Stomach (tissue), 8 donors: ENCODE measurements at regions not wholly inside any gene's neighbourhood (a gene's known extent, or its start where the extent isn't known, plus 50 kb on each side); places are given as distances from the start of the nearest gene placed in this dataset.

Experiments
- DNase-seq, 2 donors: peaks; one replicate each; pipeline versions ENCODE4 v3.0.0 to v3.0.0-alpha.2; 2013 to 2019
- H3K27ac ChIP-seq, 5 donors: fragments of 200-600 bp in 4 of 5; sonication (generic) in 4 of 5; one replicate each; pipeline ENCODE4 v1.5.1; 2013 to 2019; ENCODE audit warnings: mild to moderate bottlenecking in 1 of 5, moderate library complexity in 1 of 5
- H3K27me3 ChIP-seq, 3 donors: fragments of 200-600 bp; sonication (generic); one replicate each; pipeline ENCODE4 v1.5.1; 2017 to 2019; ENCODE audit warnings: mixed run types in 1 of 3
- H3K36me3 ChIP-seq, 4 donors: fragments of 200-600 bp; sonication (generic); 1 replicate in 3 of 4; 2 replicates in 1 of 4; pipeline ENCODE4 v1.5.1; 2016 to 2019
- H3K4me1 ChIP-seq, 4 donors: fragments of 200-600 bp; sonication (generic); one replicate each; pipeline ENCODE4 v1.5.1; 2016 to 2019
- H3K4me3 ChIP-seq, 4 donors: fragments of 200-600 bp; sonication (generic) in 3 of 4; one replicate each; pipeline ENCODE4 v1.5.1; 2016 to 2019; ENCODE audit warnings: mild to moderate bottlenecking in 1 of 4
- H3K9me3 ChIP-seq, 4 donors: fragments of 200-600 bp; sonication (generic); one replicate each; pipeline ENCODE4 v1.5.1; 2016 to 2019
- EP300 ChIP-seq: sonication (generic); formaldehyde crosslinking; IDR thresholded peaks from one replicate; pipeline ENCODE4 v1.6.1; 2017; ENCODE audit warnings: antibody characterized with exemption
- POLR2A ChIP-seq, 4 donors: fragments of 450-650 bp; IDR thresholded peaks; one replicate each; pipeline ENCODE4 v1.6.1; 2016; ENCODE audit warnings: antibody characterized with exemption in 4 of 4, control low read depth in 2 of 4, mild to moderate bottlenecking in 1 of 4, moderate library complexity in 1 of 4
- POLR2AphosphoS5 ChIP-seq, 3 donors: sonication (generic); formaldehyde crosslinking; IDR thresholded peaks; one replicate each; pipeline ENCODE4 v1.6.1; 2016; ENCODE audit warnings: antibody characterized with exemption in 3 of 3
- WGBS, 5 donors: extraction: QIAGEN DNeasy Blood & Tissue Kit in 3 of 5; methylation state at CpG; one replicate each; pipeline versions ENCODE4 v1.1.5 to v1.1.7; 2013 to 2018; 5-methylcytosine and 5-hydroxymethylcytosine counted together
- intact Hi-C: fragments of 100-400 bp; cut with DNase I; formaldehyde crosslinking; loops from one replicate; pipeline ENCODE4 v1.15.1; 2023; ENCODE audit warnings: low total_unique reads
- TF ChIP-seq, protein P1 (sequence below), 7 experiments: fragments of 450-650 bp in 4 of 7; fragments of 200-600 bp in 3 of 7; sonication (generic) in 3 of 7; IDR thresholded peaks; one replicate each; pipeline ENCODE4 v1.5.1; 2016 to 2019; ENCODE audit warnings: antibody characterized with exemption in 7 of 7, control low read depth in 2 of 7, mild to moderate bottlenecking in 1 of 7
- donor health status: healthy with polysubstance abuse.
- donor health status: Bipolar disorder and iron deficiency.
- donor health status: healthy.

DNA sequence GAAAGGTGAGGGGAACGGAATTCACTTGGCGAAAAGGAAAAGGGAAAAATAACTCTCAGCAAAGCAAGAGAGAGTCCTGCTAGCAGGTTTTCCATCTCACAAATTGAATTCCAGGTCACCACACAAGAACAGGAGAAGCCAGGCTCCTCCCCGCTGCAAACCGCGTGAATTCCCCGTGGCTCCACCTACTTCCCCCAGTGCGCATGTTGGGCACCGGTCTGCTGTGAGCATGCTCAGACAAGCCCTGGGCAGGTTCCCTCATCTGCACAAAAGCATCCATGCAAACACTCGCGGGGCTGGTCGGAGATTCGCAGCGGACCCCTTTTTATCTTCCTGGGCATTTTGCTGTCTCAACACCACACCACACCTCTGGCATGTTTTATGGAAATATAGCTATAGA lies 58.5 kb upstream of the S1PR3 start:
- H3K9me3 ChIP-seq: no peaks in the 10 kb centered on the region
- DNase-seq: no peak
- H3K27me3 ChIP-seq: no peaks in the 10 kb centered on the region
- 85 to 93% (median 92%) methylated on average over 13 of the region's 13 CpGs for WGBS, 5 donors
- no peak overlapping the region for H3K27ac ChIP-seq
- peaks cover 0 to 15% (median 0%) of the 10 kb centered on the region in 4 donors for H3K4me1 ChIP-seq
- no peak overlapping the region for H3K4me3 ChIP-seq
- TF ChIP-seq POLR2A (IDR thresholded peaks at IDR 0.05): no peak
- TF ChIP-seq, protein P1, sequence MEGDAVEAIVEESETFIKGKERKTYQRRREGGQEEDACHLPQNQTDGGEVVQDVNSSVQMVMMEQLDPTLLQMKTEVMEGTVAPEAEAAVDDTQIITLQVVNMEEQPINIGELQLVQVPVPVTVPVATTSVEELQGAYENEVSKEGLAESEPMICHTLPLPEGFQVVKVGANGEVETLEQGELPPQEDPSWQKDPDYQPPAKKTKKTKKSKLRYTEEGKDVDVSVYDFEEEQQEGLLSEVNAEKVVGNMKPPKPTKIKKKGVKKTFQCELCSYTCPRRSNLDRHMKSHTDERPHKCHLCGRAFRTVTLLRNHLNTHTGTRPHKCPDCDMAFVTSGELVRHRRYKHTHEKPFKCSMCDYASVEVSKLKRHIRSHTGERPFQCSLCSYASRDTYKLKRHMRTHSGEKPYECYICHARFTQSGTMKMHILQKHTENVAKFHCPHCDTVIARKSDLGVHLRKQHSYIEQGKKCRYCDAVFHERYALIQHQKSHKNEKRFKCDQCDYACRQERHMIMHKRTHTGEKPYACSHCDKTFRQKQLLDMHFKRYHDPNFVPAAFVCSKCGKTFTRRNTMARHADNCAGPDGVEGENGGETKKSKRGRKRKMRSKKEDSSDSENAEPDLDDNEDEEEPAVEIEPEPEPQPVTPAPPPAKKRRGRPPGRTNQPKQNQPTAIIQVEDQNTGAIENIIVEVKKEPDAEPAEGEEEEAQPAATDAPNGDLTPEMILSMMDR (IDR thresholded peaks at IDR 0.05): no peak
- no peak for TF ChIP-seq EP300
- TF ChIP-seq POLR2AphosphoS5 (IDR thresholded peaks at IDR 0.05): no peak
- intact Hi-C loops: no loop called here
- H3K36me3 ChIP-seq: no peaks in the 10 kb centered on the region

DNA sequence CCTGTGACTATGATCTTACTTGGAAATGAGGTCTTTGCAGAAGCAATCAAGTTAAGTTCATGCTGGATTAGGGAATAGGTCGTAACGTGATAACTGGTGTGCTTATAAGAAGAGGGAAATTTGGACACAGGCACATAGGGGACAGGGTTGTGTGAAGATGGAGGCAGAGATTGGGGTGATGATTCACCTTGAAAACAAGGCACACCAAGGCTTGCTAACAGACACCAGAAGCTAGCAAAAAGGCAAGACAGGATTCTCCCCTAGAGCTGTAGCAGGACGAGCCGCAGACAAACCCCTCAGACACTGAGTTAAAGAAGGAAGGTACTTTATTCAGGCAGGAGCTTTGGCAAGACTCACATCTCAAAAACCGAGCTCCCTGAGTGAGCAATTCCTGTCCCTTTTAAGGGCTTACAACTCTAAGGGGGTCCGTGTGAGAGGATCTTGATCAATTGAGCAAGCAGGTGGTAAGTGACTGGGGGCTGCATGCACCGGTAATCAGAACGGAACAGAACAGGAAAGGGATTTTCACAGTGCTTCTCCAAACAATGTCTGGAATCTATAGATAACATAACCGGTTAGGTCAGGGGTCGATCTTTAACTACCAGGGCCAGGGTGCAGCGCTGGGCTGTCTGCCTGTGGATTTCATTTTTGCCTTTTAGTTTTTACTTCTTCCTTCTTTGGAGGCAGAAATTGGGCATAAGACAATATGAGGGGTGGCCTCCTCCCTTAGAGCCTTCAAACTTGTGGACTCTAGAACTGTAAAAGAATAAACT lies 57.5 kb upstream of the S1PR3 start:
- no peak for DNase-seq
- TF ChIP-seq, protein P1 (IDR thresholded peaks at IDR 0.05): no peak
- TF ChIP-seq POLR2AphosphoS5 (IDR thresholded peaks at IDR 0.05): no peak
- Histone ChIP-seq H3K4me1 (peaks cover 0 to 15% (median 0%) of the 10 kb centered on the region in 4 donors), H3K27ac (no peak overlapping the region), H3K9me3 (no peaks in the 10 kb centered on the region), H3K4me3 (no peak overlapping the region), H3K27me3 (no peaks in the 10 kb centered on the region), H3K36me3 (no peaks in the 10 kb centered on the region)
- intact Hi-C loops: no loop called here
- 46 to 63% (median 51%) methylated on average over 11 of the region's 11 CpGs for WGBS, 5 donors

DNA sequence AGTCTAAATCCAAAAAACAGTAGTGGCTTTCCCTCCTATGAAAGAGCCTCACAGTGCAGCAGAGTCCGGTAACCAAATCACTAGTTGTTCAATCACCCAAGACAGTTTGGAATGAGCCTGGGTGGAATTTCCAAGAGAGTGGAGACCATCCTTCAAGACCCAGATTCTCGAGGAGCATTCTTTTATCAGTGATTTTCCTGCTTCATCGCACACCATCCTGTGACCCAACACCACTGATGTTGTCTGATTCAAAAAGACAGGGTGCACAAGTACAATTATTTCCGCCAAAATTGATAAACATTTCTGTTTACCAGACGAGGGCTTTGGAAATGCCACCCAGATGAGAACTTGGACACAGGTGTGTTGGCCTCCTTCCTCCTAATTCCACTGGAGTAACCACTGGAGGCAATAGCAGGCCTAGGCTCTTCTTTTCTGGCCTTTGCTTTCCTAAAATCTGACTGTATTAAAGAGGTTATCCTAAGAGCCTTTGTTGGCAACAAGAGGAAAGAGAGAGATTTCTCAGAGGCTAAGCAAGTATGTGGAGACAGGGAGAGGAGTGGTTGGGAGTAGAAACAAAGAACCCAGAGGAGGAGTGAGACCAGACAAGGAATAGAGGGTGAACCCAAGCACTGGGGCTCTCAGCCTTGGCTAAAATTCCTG lies 56.3 kb upstream of the S1PR3 start:
- Histone ChIP-seq H3K4me1 (peaks cover 0 to 15% (median 0%) of the 10 kb centered on the region in 4 donors), H3K36me3 (no peaks in the 10 kb centered on the region), H3K27me3 (no peaks in the 10 kb centered on the region), H3K27ac (no peak overlapping the region), H3K4me3 (no peak overlapping the region), H3K9me3 (no peaks in the 10 kb centered on the region)
- DNase-seq: no peak
- TF ChIP-seq POLR2A (IDR thresholded peaks at IDR 0.05) (no peak), EP300 (no peak)
- TF ChIP-seq, protein P1 (IDR thresholded peaks at IDR 0.05): no peak
- 64 to 86% (median 73%) methylated on average over 5 of the region's 5 CpGs for WGBS, 5 donors
- intact Hi-C loops: no loop called here

DNA sequence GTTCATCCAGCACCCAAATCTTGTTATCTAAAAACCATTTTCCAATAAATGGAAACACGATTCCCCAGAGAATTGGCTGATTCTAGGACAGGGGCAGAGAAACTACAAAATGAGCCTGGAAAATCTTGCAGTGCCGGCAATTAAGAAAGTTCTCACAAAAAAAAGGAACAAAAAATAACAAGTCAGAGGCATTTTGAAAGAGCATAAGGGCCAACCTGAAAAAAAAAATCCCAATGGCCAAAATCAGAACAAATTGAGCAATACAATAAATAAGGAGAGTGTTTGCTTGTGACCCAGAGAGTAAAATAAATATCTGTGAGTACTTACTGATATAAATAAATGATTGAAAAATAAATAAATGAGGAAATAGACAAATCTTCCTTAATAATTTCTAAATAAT lies 55.1 kb upstream of the S1PR3 start:
- H3K4me1 ChIP-seq: peaks cover 0 to 22% (median 0%) of the 10 kb centered on the region in 4 donors
- H3K36me3 ChIP-seq: no peaks in the 10 kb centered on the region
- no peak for DNase-seq
- intact Hi-C loops: no loop called here
- no peak for TF ChIP-seq POLR2AphosphoS5 (IDR thresholded peaks at IDR 0.05)
- no peak for TF ChIP-seq EP300
- no peak for TF ChIP-seq POLR2A (IDR thresholded peaks at IDR 0.05)
- TF ChIP-seq, protein P1 (IDR thresholded peaks at IDR 0.05): no peak
- H3K9me3 ChIP-seq: no peaks in the 10 kb centered on the region
- H3K27ac ChIP-seq: peak overlapping the region in 1 of 5 donors; percentile 11
- H3K4me3 ChIP-seq: no peak overlapping the region
- 67 to 84% (median 80%) methylated on average over 2 of the region's 2 CpGs for WGBS, 5 donors
- H3K27me3 ChIP-seq: no peaks in the 10 kb centered on the region
